ENCODE measurements at regions not wholly inside any gene's neighbourhood (a gene's known extent, or its start where the extent isn't known, plus 50 kb on each side); places are given as distances from the start of the nearest gene placed in this dataset.

GRCh38 chr3:70556056-70556455 lies 243.6 kb upstream of the MDFIC2 start:
- TF ChIP-seq, protein P1, sequence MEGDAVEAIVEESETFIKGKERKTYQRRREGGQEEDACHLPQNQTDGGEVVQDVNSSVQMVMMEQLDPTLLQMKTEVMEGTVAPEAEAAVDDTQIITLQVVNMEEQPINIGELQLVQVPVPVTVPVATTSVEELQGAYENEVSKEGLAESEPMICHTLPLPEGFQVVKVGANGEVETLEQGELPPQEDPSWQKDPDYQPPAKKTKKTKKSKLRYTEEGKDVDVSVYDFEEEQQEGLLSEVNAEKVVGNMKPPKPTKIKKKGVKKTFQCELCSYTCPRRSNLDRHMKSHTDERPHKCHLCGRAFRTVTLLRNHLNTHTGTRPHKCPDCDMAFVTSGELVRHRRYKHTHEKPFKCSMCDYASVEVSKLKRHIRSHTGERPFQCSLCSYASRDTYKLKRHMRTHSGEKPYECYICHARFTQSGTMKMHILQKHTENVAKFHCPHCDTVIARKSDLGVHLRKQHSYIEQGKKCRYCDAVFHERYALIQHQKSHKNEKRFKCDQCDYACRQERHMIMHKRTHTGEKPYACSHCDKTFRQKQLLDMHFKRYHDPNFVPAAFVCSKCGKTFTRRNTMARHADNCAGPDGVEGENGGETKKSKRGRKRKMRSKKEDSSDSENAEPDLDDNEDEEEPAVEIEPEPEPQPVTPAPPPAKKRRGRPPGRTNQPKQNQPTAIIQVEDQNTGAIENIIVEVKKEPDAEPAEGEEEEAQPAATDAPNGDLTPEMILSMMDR (IDR thresholded peaks at IDR 0.05; ENCODE audit: low read depth, low read length): no peak
- TF ChIP-seq POLR2A (IDR thresholded peaks at IDR 0.05; ENCODE audit: extremely low read depth, insufficient read length) (no peak), MAX (IDR thresholded peaks at IDR 0.05; ENCODE audit: low read depth, low read length) (no peak)

Measured in NB4 (cell line).